GM23338 (cell line): ENCODE measurements at regions not wholly inside any gene's neighbourhood (a gene's known extent, or its start where the extent isn't known, plus 50 kb on each side); places are given as distances from the start of the nearest gene placed in this dataset.

Experiments
- ATAC-seq: fragments of 200-7000 bp; cut with Tn5 transposase; 3 replicates; pipeline ENCODE4 v1.9.1; 2020
- DNase-seq: peaks from one replicate; pipeline ENCODE4 v3.0.0-alpha.2; 2015; ENCODE audit warnings: low spot score
- H2AFZ ChIP-seq: fragments of 200-600 bp; sonication (generic); 2 replicates; pipeline ENCODE4 v1.8.0; 2016; ENCODE audit warnings: antibody characterized with exemption, mild to moderate bottlenecking, moderate library complexity
- H3F3A ChIP-seq: fragments of 200-600 bp; sonication (generic); replicated peaks from 2 replicates; pipeline ENCODE4 v1.8.0; 2017; ENCODE audit warnings: antibody characterized with exemption, mixed run types, low read depth
- H3K27ac ChIP-seq: fragments of 200-600 bp; sonication (generic); 2 replicates; pipeline ENCODE4 v1.6.1; 2016; ENCODE audit warnings: low read depth
- H3K27me3 ChIP-seq: fragments of 200-600 bp; sonication (generic); 2 replicates; pipeline ENCODE4 v1.8.0; 2016; ENCODE audit warnings: mild to moderate bottlenecking, mixed run types, moderate library complexity; ENCODE audit not compliant: insufficient read depth
- H3K36me3 ChIP-seq: fragments of 200-600 bp; sonication (generic); 2 replicates; pipeline ENCODE4 v1.8.0; 2016; ENCODE audit warnings: mild to moderate bottlenecking; ENCODE audit not compliant: insufficient read depth
- H3K4me1 ChIP-seq: fragments of 200-600 bp; sonication (generic); 2 replicates; pipeline ENCODE4 v1.8.0; 2016; ENCODE audit warnings: mild to moderate bottlenecking, moderate library complexity; ENCODE audit not compliant: insufficient read depth
- H3K4me2 ChIP-seq: fragments of 200-600 bp; sonication (generic); 2 replicates; pipeline ENCODE4 v1.7.1; 2017; ENCODE audit warnings: mixed run types
- H3K4me3 ChIP-seq: fragments of 200-600 bp; sonication (generic); 2 replicates; pipeline ENCODE4 v1.6.1; 2016; ENCODE audit warnings: mixed run types
- H3K79me2 ChIP-seq: fragments of 200-600 bp; sonication (generic); replicated peaks from 2 replicates; pipeline ENCODE4 v1.8.0; 2017; ENCODE audit warnings: mild to moderate bottlenecking; ENCODE audit not compliant: insufficient read depth
- H3K9me2 ChIP-seq: fragments of 200-600 bp; sonication (generic); 2 replicates; pipeline ENCODE4 v1.8.0; 2017; ENCODE audit not compliant: insufficient read depth
- H4K20me1 ChIP-seq: fragments of 200-600 bp; sonication (generic); replicated peaks from 2 replicates; pipeline ENCODE4 v1.8.0; 2017; ENCODE audit warnings: mild to moderate bottlenecking; ENCODE audit not compliant: insufficient read depth
- H3K27ac Mint-ChIP-seq: 2 replicates; pipeline ENCODE4 v1.8.0; 2020; ENCODE audit warnings: inconsistent platforms, mild to moderate bottlenecking, moderate library complexity, mixed read lengths
- H3K27me3 Mint-ChIP-seq: 3 replicates; pipeline ENCODE4 v1.8.0; 2022; ENCODE audit warnings: low read depth, mild to moderate bottlenecking, moderate library complexity, mixed read lengths, inconsistent platforms; ENCODE audit not compliant: insufficient read depth, poor library complexity
- H3K36me3 Mint-ChIP-seq: 3 replicates; pipeline ENCODE4 v1.8.0; 2021; ENCODE audit warnings: low read depth, mild to moderate bottlenecking, inconsistent platforms, moderate library complexity, mixed read lengths
- H3K4me1 Mint-ChIP-seq: 3 replicates; pipeline ENCODE4 v1.8.0; 2020; ENCODE audit warnings: mild to moderate bottlenecking, inconsistent platforms, mixed read lengths
- H3K4me3 Mint-ChIP-seq: 3 replicates; pipeline ENCODE4 v1.8.0; 2021; ENCODE audit warnings: moderate library complexity, mild to moderate bottlenecking, inconsistent platforms, mixed read lengths
- H3K9me3 Mint-ChIP-seq: 3 replicates; pipeline ENCODE4 v1.8.0; 2020; ENCODE audit warnings: moderate library complexity, mild to moderate bottlenecking, inconsistent platforms, mixed read lengths
- EZH2 ChIP-seq: fragments of 200-600 bp; sonication (generic); IDR thresholded peaks from one replicate; pipeline ENCODE4 v1.8.0; 2017; ENCODE audit warnings: antibody characterized with exemption, mild to moderate bottlenecking, low read depth; ENCODE audit not compliant: unreplicated experiment
- EZH2phosphoT487 ChIP-seq: fragments of 200-600 bp; sonication (generic); IDR thresholded peaks from one replicate; pipeline ENCODE4 v1.8.1; 2018; ENCODE audit warnings: antibody characterized with exemption; ENCODE audit not compliant: unreplicated experiment
- NANOG ChIP-seq: IDR thresholded peaks from 2 replicates; pipeline ENCODE4 v1.6.1; 2016; ENCODE audit warnings: antibody characterized with exemption, borderline replicate concordance
- STAT1 ChIP-seq: IDR thresholded peaks from one replicate; pipeline ENCODE4 v1.6.1; 2016; ENCODE audit warnings: antibody characterized with exemption; ENCODE audit not compliant: unreplicated experiment
- ZNF331 ChIP-seq: fragments of 250-450 bp; sonication (Bioruptor Pico); IDR thresholded peaks from 2 replicates; pipeline ENCODE4 v1.5.0; 2020; ENCODE audit warnings: low read depth, mild to moderate bottlenecking, moderate library complexity
- TF ChIP-seq, protein P1 (sequence below): fragments of 250-450 bp; sonication (Bioruptor Pico); IDR thresholded peaks from 2 replicates; pipeline ENCODE4 v1.5.0; 2020; ENCODE audit warnings: mild to moderate bottlenecking, moderate library complexity

DNA sequence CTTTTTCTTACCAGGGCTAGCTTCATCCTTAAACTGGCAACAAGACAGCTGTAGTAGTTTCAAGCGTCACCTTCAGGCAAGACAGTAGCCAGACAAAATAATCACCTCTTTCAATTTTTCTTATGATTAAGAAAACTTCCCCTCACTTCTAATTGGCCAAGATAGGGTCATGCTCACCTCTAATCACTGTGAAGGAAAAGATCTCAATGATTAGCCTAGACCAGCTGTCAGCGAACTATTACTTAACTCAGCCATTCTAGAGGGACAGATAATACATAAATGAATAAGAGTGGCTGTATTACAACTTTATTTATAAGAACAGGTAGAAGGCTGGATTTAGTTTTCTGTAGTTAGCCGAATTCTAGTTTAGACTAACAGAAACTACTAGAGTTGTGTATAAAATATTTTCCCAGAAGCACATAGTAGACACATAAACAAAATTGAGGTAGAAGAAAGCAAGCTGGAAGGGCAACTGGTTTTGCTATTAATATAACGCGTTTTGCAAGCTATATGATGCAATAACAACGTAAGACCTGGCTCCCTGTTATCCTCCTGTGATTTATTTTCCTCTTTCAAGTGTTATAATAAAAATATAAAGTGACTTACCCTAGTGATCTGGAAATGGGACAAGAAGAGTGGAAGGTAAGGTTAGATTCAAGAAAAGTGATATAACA lies 64.3 kb downstream of the ELAPOR2 start:
- H3K4me1 ChIP-seq, result peaks cover 13% of the 10 kb centered on the region
- TF ChIP-seq STAT1 (no peak), NANOG (no peak), EZH2phosphoT487 (no peak)
- H3K4me3 ChIP-seq, result no peak overlapping the region
- no peak overlapping the region for H3K4me2 ChIP-seq
- no peak overlapping the region for H2AFZ ChIP-seq
- Mint-ChIP-seq H3K4me1 (peaks cover 18% of the 10 kb centered on the region), H3K36me3 (no peaks in the 10 kb centered on the region), H3K27ac (no peak overlapping the region; the same call in 1 of the 2 replicates), H3K27me3 (peaks cover 4% of the 10 kb centered on the region), H3K4me3 (no peak overlapping the region), H3K9me3 (no peaks in the 10 kb centered on the region)
- H3K9me2 ChIP-seq, result peaks cover 7% of the 10 kb centered on the region; the same call in 1 of the 2 replicates
- H3K27me3 ChIP-seq, result no peaks in the 10 kb centered on the region
- ATAC-seq, result no peak
- H3K36me3 ChIP-seq, result no peaks in the 10 kb centered on the region
- no peaks in the 10 kb centered on the region for H3F3A ChIP-seq
- H4K20me1 ChIP-seq, result peaks cover 4% of the 10 kb centered on the region; the same call in 1 of the 2 replicates
- H3K27ac ChIP-seq, result 0 out of 2 replicates have a peak overlapping the region, but pooled peaks have one; percentile 16
- DNase-seq, result no peak
- peaks cover 99% of the 10 kb centered on the region for H3K79me2 ChIP-seq

DNA sequence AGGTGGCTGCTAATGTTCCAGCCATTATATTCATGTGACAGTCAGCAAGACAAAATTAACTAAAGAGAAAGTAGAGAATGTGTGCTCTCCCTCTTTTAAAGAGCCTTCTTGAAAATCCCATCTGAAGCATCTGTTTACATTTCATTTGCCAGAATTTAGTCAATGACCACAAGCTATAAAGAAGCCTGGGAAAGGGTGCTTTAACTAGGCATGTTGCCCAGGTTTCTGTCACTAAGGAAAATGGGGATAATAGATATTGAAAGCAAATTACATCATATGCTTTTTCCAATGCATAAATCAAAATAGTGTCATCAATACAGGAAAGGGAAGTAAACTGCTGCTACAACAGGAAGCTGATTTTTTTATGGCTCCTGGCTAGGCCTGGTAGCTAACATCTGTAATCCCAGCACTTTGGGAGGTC lies 67.7 kb downstream of the ELAPOR2 start:
- H3K4me1 Mint-ChIP-seq, result peaks cover 7% of the 10 kb centered on the region
- H3K9me3 Mint-ChIP-seq, result peaks cover 12% of the 10 kb centered on the region
- no peak overlapping the region for H3K4me3 Mint-ChIP-seq
- no peak for ATAC-seq
- peaks cover 7% of the 10 kb centered on the region; the same call in 1 of the 3 replicates for H3K36me3 Mint-ChIP-seq
- H3K36me3 ChIP-seq, result no peaks in the 10 kb centered on the region
- peaks cover 7% of the 10 kb centered on the region; the same call in 1 of the 2 replicates for H3K4me1 ChIP-seq
- H3K9me2 ChIP-seq, result no peaks in the 10 kb centered on the region
- peaks cover 3% of the 10 kb centered on the region for H3K27me3 Mint-ChIP-seq
- no peak overlapping the region for H3K4me3 ChIP-seq
- no peaks in the 10 kb centered on the region for H3K27me3 ChIP-seq
- no peaks in the 10 kb centered on the region for H4K20me1 ChIP-seq
- H2AFZ ChIP-seq, result no peak overlapping the region
- H3K27ac ChIP-seq, result no peak overlapping the region
- no peaks in the 10 kb centered on the region for H3F3A ChIP-seq
- TF ChIP-seq EZH2phosphoT487 (no peak), EZH2 (no peak), ZNF331 (CRISPR knock-in tag) (no peak)
- no peak overlapping the region for H3K27ac Mint-ChIP-seq
- H3K79me2 ChIP-seq, result peaks cover 99% of the 10 kb centered on the region
- DNase-seq, result no peak
- no peak overlapping the region for H3K4me2 ChIP-seq

DNA sequence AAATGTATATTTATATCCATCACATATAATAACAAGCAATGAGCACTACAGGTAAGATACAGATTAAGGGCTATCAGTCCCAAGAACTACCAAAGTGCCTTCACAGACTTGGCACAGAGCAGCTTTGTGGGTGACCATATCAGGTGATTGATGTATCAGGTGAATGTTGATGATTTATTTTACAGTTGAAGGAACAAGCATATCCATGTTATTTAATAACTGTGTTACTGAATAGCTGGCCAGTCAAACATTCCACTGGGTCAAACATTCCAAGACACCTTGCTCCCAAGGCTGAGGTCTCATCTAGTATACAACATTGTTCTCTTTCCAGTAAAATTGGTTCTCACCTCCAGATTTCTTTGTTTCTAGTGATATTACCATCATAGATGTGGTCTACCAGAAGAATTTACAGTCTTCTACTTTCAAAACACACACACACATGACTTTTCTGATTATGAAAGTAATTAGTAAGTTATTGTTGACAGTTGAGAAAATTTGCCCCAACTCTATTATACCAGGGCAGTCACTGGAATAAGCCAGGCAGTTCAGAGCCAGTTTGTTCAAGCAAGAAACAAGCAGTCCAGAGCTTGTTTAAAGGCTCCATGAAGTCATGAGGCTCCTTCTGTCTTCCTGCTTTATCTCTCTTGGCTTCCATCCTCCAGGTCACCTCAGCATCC lies 68.2 kb downstream of the ELAPOR2 start:
- H3K27ac ChIP-seq, result no peak overlapping the region
- TF ChIP-seq, protein P1, sequence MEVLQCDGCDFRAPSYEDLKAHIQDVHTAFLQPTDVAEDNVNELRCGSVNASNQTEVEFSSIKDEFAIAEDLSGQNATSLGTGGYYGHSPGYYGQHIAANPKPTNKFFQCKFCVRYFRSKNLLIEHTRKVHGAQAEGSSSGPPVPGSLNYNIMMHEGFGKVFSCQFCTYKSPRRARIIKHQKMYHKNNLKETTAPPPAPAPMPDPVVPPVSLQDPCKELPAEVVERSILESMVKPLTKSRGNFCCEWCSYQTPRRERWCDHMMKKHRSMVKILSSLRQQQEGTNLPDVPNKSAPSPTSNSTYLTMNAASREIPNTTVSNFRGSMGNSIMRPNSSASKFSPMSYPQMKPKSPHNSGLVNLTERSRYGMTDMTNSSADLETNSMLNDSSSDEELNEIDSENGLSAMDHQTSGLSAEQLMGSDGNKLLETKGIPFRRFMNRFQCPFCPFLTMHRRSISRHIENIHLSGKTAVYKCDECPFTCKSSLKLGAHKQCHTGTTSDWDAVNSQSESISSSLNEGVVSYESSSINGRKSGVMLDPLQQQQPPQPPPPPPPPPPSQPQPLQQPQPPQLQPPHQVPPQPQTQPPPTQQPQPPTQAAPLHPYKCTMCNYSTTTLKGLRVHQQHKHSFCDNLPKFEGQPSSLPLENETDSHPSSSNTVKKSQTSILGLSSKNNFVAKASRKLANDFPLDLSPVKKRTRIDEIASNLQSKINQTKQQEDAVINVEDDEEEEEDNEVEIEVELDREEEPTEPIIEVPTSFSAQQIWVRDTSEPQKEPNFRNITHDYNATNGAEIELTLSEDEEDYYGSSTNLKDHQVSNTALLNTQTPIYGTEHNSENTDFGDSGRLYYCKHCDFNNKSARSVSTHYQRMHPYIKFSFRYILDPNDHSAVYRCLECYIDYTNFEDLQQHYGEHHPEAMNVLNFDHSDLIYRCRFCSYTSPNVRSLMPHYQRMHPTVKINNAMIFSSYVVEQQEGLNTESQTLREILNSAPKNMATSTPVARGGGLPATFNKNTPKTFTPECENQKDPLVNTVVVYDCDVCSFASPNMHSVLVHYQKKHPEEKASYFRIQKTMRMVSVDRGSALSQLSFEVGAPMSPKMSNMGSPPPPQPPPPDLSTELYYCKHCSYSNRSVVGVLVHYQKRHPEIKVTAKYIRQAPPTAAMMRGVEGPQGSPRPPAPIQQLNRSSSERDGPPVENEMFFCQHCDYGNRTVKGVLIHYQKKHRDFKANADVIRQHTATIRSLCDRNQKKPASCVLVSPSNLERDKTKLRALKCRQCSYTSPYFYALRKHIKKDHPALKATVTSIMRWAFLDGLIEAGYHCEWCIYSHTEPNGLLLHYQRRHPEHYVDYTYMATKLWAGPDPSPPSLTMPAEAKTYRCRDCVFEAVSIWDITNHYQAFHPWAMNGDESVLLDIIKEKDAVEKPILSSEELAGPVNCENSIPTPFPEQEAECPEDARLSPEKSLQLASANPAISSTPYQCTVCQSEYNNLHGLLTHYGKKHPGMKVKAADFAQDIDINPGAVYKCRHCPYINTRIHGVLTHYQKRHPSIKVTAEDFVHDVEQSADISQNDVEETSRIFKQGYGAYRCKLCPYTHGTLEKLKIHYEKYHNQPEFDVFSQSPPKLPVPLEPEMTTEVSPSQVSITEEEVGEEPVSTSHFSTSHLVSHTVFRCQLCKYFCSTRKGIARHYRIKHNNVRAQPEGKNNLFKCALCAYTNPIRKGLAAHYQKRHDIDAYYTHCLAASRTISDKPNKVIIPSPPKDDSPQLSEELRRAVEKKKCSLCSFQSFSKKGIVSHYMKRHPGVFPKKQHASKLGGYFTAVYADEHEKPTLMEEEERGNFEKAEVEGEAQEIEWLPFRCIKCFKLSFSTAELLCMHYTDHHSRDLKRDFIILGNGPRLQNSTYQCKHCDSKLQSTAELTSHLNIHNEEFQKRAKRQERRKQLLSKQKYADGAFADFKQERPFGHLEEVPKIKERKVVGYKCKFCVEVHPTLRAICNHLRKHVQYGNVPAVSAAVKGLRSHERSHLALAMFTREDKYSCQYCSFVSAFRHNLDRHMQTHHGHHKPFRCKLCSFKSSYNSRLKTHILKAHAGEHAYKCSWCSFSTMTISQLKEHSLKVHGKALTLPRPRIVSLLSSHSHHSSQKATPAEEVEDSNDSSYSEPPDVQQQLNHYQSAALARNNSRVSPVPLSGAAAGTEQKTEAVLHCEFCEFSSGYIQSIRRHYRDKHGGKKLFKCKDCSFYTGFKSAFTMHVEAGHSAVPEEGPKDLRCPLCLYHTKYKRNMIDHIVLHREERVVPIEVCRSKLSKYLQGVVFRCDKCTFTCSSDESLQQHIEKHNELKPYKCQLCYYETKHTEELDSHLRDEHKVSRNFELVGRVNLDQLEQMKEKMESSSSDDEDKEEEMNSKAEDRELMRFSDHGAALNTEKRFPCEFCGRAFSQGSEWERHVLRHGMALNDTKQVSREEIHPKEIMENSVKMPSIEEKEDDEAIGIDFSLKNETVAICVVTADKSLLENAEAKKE (CRISPR knock-in tag), result no peak

More for the DNA sequence above, 68.2 kb downstream of the ELAPOR2 start:
- no peak for ATAC-seq
- no peaks in the 10 kb centered on the region for H4K20me1 ChIP-seq
- H3K9me2 ChIP-seq, result no peaks in the 10 kb centered on the region
- DNase-seq, result no peak
- H2AFZ ChIP-seq, result no peak overlapping the region
- Mint-ChIP-seq H3K4me1 (peaks cover 5% of the 10 kb centered on the region), H3K4me3 (no peak overlapping the region), H3K27ac (no peak overlapping the region), H3K27me3 (peaks cover 3% of the 10 kb centered on the region), H3K36me3 (peaks cover 10% of the 10 kb centered on the region; the same call in 1 of the 3 replicates), H3K9me3 (peaks cover 12% of the 10 kb centered on the region)
- no peak overlapping the region for H3K4me2 ChIP-seq
- no peak overlapping the region for H3K4me3 ChIP-seq
- H3F3A ChIP-seq, result no peaks in the 10 kb centered on the region
- no peaks in the 10 kb centered on the region for H3K27me3 ChIP-seq
- H3K4me1 ChIP-seq, result peaks cover 6% of the 10 kb centered on the region; the same call in 1 of the 2 replicates
- no peaks in the 10 kb centered on the region for H3K36me3 ChIP-seq
- H3K79me2 ChIP-seq, result peaks cover 97% of the 10 kb centered on the region
